WTC11 (cell line): ENCODE measurements at regions not wholly inside any gene's neighbourhood (a gene's known extent, or its start where the extent isn't known, plus 50 kb on each side); places are given as distances from the start of the nearest gene placed in this dataset.

ENCODE experiments used
- ESRRA ChIP-seq: sonication (generic); formaldehyde crosslinking; IDR thresholded peaks from 2 replicates; pipeline ENCODE4 v1.8.1; 2022; ENCODE audit warnings: mild to moderate bottlenecking, missing genetic modification reagents, borderline replicate concordance
- PRRX2 ChIP-seq: fragments of 250-450 bp; sonication (Bioruptor Pico); IDR thresholded peaks from 2 replicates; pipeline ENCODE4 v1.8.0; 2021; ENCODE audit warnings: mild to moderate bottlenecking
- TF ChIP-seq, protein P1 (sequence below): fragments of 200-600 bp; IDR thresholded peaks from 2 replicates; pipeline ENCODE4 v1.8.0; 2022; ENCODE audit warnings: antibody characterized with exemption
- TF ChIP-seq, protein P2 (sequence below): sonication (generic); formaldehyde crosslinking; IDR thresholded peaks from 2 replicates; pipeline ENCODE4 v1.8.0; 2023; ENCODE audit warnings: missing genetic modification reagents
- TF ChIP-seq, protein P3 (sequence below): sonication (generic); formaldehyde crosslinking; IDR thresholded peaks from 2 replicates; pipeline ENCODE4 v1.8.0; 2022; ENCODE audit warnings: mild to moderate bottlenecking, missing genetic modification reagents

GRCh38 chr18:78492064-78492812 is 487.4 kb upstream of the SALL3 start:
- TF ChIP-seq PRRX2 (CRISPR knock-in tag) (no peak), ESRRA (CRISPR knock-in tag) (no peak)
- TF ChIP-seq, protein P1, sequence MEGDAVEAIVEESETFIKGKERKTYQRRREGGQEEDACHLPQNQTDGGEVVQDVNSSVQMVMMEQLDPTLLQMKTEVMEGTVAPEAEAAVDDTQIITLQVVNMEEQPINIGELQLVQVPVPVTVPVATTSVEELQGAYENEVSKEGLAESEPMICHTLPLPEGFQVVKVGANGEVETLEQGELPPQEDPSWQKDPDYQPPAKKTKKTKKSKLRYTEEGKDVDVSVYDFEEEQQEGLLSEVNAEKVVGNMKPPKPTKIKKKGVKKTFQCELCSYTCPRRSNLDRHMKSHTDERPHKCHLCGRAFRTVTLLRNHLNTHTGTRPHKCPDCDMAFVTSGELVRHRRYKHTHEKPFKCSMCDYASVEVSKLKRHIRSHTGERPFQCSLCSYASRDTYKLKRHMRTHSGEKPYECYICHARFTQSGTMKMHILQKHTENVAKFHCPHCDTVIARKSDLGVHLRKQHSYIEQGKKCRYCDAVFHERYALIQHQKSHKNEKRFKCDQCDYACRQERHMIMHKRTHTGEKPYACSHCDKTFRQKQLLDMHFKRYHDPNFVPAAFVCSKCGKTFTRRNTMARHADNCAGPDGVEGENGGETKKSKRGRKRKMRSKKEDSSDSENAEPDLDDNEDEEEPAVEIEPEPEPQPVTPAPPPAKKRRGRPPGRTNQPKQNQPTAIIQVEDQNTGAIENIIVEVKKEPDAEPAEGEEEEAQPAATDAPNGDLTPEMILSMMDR, result no peak
- TF ChIP-seq, protein P2, sequence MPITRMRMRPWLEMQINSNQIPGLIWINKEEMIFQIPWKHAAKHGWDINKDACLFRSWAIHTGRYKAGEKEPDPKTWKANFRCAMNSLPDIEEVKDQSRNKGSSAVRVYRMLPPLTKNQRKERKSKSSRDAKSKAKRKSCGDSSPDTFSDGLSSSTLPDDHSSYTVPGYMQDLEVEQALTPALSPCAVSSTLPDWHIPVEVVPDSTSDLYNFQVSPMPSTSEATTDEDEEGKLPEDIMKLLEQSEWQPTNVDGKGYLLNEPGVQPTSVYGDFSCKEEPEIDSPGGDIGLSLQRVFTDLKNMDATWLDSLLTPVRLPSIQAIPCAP (CRISPR knock-in tag), result no peak
- TF ChIP-seq, protein P3, sequence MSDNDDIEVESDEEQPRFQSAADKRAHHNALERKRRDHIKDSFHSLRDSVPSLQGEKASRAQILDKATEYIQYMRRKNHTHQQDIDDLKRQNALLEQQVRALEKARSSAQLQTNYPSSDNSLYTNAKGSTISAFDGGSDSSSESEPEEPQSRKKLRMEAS, result no peak
